GM12864 (cell line): ENCODE measurements at regions not wholly inside any gene's neighbourhood (a gene's known extent, or its start where the extent isn't known, plus 50 kb on each side); places are given as distances from the start of the nearest gene placed in this dataset.

ENCODE experiments used
- DNase-seq: peaks from one replicate; pipeline ENCODE4 v3.0.0-alpha.2; 2011; ENCODE audit warnings: low read depth
- H3K4me3 ChIP-seq: 2 replicates; pipeline ENCODE4 v1.5.1; 2011; ENCODE audit warnings: mild to moderate bottlenecking, low read depth, low read length, control low read depth
- CTCF ChIP-seq: IDR thresholded peaks from 2 replicates; pipeline ENCODE4 v1.5.1; 2011; ENCODE audit warnings: low read depth, mild to moderate bottlenecking, moderate library complexity, low read length, control low read depth, inconsistent platforms; ENCODE audit errors: missing control alignments

GRCh38 chr18:28476302-28476701 is 299.4 kb upstream of the CDH2 start:
- TF ChIP-seq CTCF = no peak
- H3K4me3 ChIP-seq = no peak overlapping the region
- DNase-seq = no peak

- DNase-seq = no peak
- TF ChIP-seq CTCF = no peak
- H3K4me3 ChIP-seq = no peak overlapping the region
These were observed 293.0 kb upstream of the CDH2 start for GRCh38 chr18:28469946-28470345.

GRCh38 chr18:28468901-28469300 is 292.0 kb upstream of the CDH2 start:
- no peak for TF ChIP-seq CTCF
- no peak for DNase-seq
- H3K4me3 ChIP-seq = no peak overlapping the region

GRCh38 chr18:28466204-28466603 is 289.3 kb upstream of the CDH2 start:
- no peak for TF ChIP-seq CTCF
- no peak for DNase-seq
- no peak overlapping the region for H3K4me3 ChIP-seq

GRCh38 chr18:28459587-28459986 is 282.7 kb upstream of the CDH2 start:
- no peak for TF ChIP-seq CTCF
- H3K4me3 ChIP-seq = no peak overlapping the region
- no peak for DNase-seq

GRCh38 chr18:28458751-28459150 is 281.8 kb upstream of the CDH2 start:
- TF ChIP-seq CTCF = no peak

GRCh38 chr18:28457784-28458183 is 280.9 kb upstream of the CDH2 start:
- TF ChIP-seq CTCF = no peak
- no peak for DNase-seq
- H3K4me3 ChIP-seq = no peak overlapping the region

More at GRCh38 chr18:28458751-28459150, 281.8 kb upstream of the CDH2 start:
- DNase-seq = no peak
- no peak overlapping the region for H3K4me3 ChIP-seq
